Fibroblast of skin of left biceps (primary cell): ENCODE measurements at regions not wholly inside any gene's neighbourhood (a gene's known extent, or its start where the extent isn't known, plus 50 kb on each side); places are given as distances from the start of the nearest gene placed in this dataset.
"Not testable (repeated sequence)": the region's sequence is repeated elsewhere in the genome, so short reads cannot be mapped to it uniquely, and the experiment has no call there.

Experiments used
- DNase-seq, 2 experiments: peaks; one replicate each; pipeline ENCODE4 v3.0.0-alpha.2; 2013; ENCODE audit warnings: low read depth in 2 of 2

- no peak for DNase-seq
Observed at GRCh38 chr18:34528177-34528576, 181.9 kb upstream of the DTNA start.

- no peak for DNase-seq
Observed at GRCh38 chr18:34529358-34530335, 180.5 kb upstream of the DTNA start.

GRCh38 chr18:34531110-34531509 is 179.0 kb upstream of the DTNA start:
- DNase-seq, result no peak

GRCh38 chr18:34534642-34535041 is 175.5 kb upstream of the DTNA start:
- DNase-seq, result not testable (repeated sequence)

- no peak for DNase-seq
Observed at GRCh38 chr18:34540897-34541296, 169.2 kb upstream of the DTNA start.

- DNase-seq, result no peak
Observed at GRCh38 chr18:34542625-34543024, 167.5 kb upstream of the DTNA start.

GRCh38 chr18:34543356-34543755 is 166.7 kb upstream of the DTNA start:
- no peak for DNase-seq

GRCh38 chr18:34543945-34544344 is 166.2 kb upstream of the DTNA start:
- DNase-seq, result no peak

GRCh38 chr18:34544930-34545329 is 165.2 kb upstream of the DTNA start:
- no peak for DNase-seq

GRCh38 chr18:34548120-34548972 is 161.8 kb upstream of the DTNA start:
- DNase-seq, result no peak

GRCh38 chr18:34548973-34549294 is 161.2 kb upstream of the DTNA start:
- no peak for DNase-seq

GRCh38 chr18:34549367-34549766 is 160.7 kb upstream of the DTNA start:
- no peak for DNase-seq

GRCh38 chr18:34550156-34550555 is 159.9 kb upstream of the DTNA start:
- DNase-seq, result no peak

- DNase-seq, result no peak
Observed at GRCh38 chr18:34550902-34551301, 159.2 kb upstream of the DTNA start.

GRCh38 chr18:34551824-34552223 is 158.3 kb upstream of the DTNA start:
- no peak for DNase-seq

GRCh38 chr18:34562252-34562870 is 147.7 kb upstream of the DTNA start:
- DNase-seq, result no peak

- DNase-seq, result no peak
Observed at GRCh38 chr18:34567857-34568256, 142.2 kb upstream of the DTNA start.

- no peak for DNase-seq
Observed at GRCh38 chr18:34576622-34577021, 133.5 kb upstream of the DTNA start.

GRCh38 chr18:34583895-34584294 is 126.2 kb upstream of the DTNA start:
- no peak for DNase-seq

- no peak for DNase-seq
Observed at GRCh38 chr18:34590503-34590902, 119.6 kb upstream of the DTNA start.

GRCh38 chr18:34591920-34592444 is 118.1 kb upstream of the DTNA start:
- no peak for DNase-seq

- DNase-seq, result no peak
Observed at GRCh38 chr18:34592481-34592880, 117.6 kb upstream of the DTNA start.
